ENCODE measurements at regions not wholly inside any gene's neighbourhood (a gene's known extent, or its start where the extent isn't known, plus 50 kb on each side); places are given as distances from the start of the nearest gene placed in this dataset.

DNA sequence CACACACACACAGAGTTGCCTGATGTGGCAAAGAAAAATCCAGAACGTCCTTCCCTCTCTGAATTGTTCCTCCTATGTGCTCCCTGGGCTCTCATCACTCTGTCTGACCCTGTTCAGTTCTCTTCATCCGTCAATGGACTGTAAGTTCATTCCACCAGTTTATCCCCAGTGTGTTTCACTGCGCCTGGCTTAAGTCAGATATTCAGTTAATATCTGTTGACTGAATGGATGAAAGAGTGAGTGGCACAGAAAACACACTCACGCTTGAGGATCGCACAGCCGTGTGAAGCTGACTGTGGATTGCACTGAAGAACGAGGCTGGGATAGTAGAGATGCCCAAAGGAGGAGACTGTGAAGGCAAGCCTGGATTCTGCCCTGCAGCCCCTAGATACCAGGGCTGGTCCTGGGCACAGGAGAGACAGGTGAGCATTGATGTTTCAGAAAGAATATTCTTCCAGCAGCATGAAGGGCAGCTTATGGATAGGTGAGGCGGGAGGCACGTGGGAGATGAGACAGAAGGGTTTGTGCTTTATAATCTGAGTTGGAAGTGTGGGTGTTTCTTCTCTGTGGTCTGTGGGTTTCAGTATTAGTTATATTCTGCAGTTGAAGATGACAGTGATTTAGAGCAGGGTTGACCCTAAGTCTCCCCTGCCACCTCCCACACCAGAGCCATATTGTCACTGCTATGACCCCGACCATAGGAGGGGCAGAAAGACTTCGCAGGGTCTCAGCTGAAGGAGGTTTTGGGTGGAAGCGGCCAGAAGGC, 129.9 kb downstream of the SOCS6 start:
- no peak for TF ChIP-seq GATA2 (IDR thresholded peaks at IDR 0.05; ENCODE audit: low read depth, low read length)
- TF ChIP-seq GATA3 (IDR thresholded peaks at IDR 0.05; ENCODE audit: low read depth, low read length), result no peak

DNA sequence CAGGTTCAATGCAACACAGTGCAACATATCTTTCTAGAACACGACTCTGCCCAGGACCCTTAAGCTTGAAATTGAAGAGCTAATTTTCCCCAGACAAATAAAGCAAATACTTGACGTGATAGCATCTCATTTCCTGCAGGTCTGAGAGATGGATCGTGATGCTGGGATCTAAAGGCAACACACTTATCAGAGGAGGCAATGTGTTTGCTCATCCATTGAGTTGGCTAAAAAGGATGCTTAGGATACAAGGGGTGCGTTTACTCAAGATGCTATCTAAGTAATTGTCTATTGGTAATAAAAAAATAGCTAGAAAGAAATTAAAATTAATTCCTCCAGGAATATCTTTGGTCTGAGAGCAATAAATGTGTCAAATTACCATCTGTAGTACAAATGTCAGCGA, 129.0 kb downstream of the SOCS6 start:
- TF ChIP-seq GATA2 (IDR thresholded peaks at IDR 0.05; ENCODE audit: low read depth, low read length) (peak; percentile 71), GATA3 (IDR thresholded peaks at IDR 0.05; ENCODE audit: low read depth, low read length) (peak; percentile 62; the same call in 1 of the 2 replicates)

DNA sequence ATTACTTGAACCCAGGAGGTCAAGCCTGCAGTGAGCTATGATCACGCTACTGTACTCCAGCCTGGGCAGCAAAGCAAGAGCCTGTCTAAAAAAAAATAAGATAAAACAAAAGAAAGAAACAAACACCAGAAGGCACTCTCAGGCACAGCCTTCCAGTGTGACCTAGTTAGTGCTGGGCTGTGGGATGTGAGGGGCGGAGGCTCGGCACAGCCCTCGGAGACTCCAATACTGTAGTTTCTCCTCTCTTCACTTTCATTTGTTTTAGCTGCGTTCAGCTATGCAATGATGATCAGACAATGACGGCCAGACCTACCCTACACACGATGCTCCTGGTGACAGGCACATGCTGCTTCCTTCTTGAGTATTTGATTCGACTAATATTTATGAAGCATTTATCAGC, 127.7 kb downstream of the SOCS6 start:
- TF ChIP-seq GATA2 (IDR thresholded peaks at IDR 0.05; ENCODE audit: low read depth, low read length) (no peak), GATA3 (IDR thresholded peaks at IDR 0.05; ENCODE audit: low read depth, low read length) (no peak)

DNA sequence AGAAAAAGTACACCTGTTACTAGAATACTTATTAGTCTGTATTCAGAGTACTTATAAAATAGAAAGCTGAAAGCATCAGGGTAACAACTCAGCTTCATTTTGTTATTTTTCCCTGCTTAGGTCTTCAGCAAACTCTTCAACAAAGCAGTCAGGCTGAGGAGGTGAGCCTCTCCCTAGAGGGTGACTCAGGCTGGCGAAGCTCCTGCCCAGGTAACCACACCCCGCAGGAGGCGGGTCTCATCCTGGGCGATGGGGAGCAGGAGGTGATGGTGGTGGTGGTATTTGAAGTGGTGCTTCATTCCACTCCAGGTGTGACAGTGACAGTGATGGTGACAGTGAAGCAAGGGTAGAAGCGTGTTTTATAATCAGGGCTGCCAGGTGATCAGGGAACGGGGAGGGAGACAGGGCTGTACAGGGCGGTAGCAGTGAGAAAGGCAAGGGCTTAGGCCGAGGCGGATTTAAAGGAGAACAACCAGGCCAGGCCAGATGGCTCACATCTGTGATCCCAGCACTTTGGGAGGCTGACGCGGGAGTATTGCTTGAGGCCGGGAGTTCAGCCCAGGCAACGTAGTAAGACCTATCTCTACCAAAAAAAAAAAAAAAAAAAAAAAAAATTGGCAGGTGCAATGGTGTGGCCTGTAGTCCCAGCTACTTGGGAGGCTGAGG, 127.1 kb downstream of the SOCS6 start:
- TF ChIP-seq GATA2 (IDR thresholded peaks at IDR 0.05; ENCODE audit: low read depth, low read length) (no peak), GATA3 (IDR thresholded peaks at IDR 0.05; ENCODE audit: low read depth, low read length) (no peak)

DNA sequence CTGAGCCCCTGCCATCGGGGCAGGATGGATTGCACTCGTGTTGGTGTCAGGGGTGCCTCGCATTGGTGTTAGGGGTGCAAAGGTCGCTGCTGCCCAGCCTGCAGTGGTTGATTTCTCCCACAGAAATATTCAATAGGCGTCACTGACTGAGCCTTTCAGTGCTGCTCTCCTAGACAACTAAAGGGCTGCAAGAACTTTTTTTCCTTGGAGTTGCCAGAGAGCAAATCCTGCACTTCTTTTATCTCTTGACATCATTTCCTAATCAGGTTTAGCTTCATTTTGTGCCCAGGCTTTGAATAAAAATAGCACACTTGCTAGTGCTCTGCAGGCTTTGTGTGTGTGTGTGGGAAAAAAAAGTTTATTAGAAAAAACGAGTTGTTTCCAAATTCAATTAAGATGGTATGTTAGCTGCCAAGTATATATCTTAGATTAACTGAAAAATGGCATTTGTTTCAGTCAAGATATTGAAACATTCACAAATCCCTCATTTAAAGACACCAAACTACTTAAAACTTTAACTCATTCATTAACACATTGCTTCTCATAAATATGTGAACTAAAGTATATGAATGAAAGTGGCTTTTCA, 125.6 kb downstream of the SOCS6 start:
- TF ChIP-seq GATA2 (IDR thresholded peaks at IDR 0.05; ENCODE audit: low read depth, low read length) (no peak), GATA3 (IDR thresholded peaks at IDR 0.05; ENCODE audit: low read depth, low read length) (no peak)

DNA sequence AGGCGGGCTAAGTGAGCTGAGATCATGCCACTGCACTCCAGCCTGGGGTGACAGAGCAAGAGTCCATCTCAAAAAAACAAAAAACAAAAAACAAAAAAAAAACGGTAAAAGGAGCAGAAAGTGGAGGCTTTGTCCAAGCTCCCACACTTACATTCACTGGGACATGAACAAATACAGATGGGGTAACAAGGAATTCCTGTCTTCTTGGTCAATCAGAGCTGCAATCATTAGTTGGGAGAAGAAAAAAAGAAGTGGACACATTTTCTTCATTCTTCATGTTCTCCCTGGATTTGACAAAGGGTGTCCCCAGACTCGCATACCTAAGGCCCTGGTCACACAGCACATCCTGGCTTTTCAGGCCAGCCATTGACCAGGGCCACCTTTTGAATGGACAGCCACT, 124.6 kb downstream of the SOCS6 start:
- no peak for TF ChIP-seq GATA3 (IDR thresholded peaks at IDR 0.05; ENCODE audit: low read depth, low read length)

DNA sequence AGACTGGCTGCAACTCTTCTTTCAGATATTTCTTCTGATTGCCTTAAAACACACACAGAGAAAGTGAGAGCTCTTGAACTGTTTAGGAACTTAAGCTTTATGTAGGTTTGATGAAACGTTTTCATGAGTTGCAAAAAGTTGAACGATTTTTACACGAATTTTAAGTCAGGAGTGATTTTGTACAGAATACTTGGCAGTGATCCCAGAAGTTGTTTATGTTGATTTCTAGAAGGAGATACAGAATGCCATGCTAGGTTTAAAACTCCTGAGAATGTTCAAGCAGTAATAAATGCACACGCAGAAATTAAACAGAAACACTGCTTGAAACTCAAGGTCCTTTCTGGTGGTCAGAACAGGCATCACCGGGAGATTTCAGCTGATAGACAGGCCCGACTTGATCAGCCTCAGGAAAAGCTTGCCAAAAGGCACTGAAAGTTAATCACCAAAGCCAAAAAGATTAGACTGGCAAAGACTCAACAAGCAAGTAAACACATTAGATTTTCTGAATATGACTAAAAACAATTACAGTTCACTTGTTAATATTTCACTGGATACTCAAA, 123.1 kb downstream of the SOCS6 start:
- TF ChIP-seq GATA3 (IDR thresholded peaks at IDR 0.05; ENCODE audit: low read depth, low read length) (no peak), GATA2 (IDR thresholded peaks at IDR 0.05; ENCODE audit: low read depth, low read length) (no peak)

DNA sequence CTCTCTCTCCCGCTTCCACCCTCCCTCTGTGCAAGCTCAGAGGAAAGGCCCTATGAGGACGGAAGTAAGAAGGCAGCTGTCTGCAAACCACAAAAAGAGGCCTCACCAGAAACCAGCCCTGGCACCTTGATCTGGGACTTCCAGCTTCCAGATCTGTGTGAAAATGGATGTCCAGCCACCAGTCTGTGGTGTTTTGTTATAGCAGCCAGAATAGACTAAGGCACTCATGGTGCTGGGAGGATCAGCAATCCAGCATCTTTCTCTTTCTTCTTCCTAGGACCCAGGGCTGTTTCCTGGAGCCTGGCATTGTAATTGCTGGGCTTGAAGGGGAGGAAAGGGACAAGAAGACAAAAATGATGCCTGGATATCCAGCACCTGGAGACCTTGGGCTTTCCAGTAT, 122.5 kb downstream of the SOCS6 start:
- TF ChIP-seq GATA2 (IDR thresholded peaks at IDR 0.05; ENCODE audit: low read depth, low read length) (no peak), GATA3 (IDR thresholded peaks at IDR 0.05; ENCODE audit: low read depth, low read length) (no peak)

DNA sequence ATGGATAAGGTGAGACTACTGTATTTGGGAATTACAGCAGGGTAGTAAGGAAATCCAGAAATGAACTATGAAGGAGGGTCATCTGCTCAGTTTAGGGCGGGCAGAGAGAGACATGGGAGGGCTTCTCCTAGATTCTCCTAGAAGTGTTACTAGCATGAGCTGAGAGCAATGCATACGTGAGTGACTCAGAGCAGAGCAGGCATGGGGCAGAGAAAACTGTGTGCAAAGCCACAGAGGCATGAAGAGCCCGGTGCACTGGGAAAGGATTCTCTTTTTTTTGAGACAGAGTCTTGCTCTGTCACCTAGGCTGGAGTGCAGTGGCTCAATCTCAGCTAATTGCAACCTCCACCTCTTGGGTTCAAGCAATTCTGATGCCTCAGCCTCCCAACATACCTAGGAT, 116.2 kb downstream of the SOCS6 start:
- TF ChIP-seq GATA3 (IDR thresholded peaks at IDR 0.05; ENCODE audit: low read depth, low read length) (no peak), GATA2 (IDR thresholded peaks at IDR 0.05; ENCODE audit: low read depth, low read length) (no peak)

DNA sequence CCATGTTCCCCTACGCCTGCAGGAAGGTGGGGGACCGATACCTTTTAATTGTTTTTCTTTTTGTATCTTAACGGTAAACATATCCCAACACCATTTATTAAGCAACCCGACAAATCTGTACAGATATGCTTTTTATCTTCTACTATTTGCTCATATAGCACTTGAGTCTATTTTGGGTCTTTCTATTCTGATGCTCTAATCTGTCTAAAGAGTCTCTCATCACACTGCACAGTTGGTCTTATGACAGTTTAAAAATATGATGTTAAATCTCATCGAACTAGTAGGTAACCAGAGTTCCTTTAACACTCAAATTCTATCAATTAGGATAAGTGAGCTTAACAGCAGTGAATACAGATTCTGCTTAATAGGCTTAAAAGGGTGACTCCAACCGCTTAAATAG, 111.6 kb downstream of the SOCS6 start:
- TF ChIP-seq GATA3 (IDR thresholded peaks at IDR 0.05; ENCODE audit: low read depth, low read length) (no peak), GATA2 (IDR thresholded peaks at IDR 0.05; ENCODE audit: low read depth, low read length) (no peak)

DNA sequence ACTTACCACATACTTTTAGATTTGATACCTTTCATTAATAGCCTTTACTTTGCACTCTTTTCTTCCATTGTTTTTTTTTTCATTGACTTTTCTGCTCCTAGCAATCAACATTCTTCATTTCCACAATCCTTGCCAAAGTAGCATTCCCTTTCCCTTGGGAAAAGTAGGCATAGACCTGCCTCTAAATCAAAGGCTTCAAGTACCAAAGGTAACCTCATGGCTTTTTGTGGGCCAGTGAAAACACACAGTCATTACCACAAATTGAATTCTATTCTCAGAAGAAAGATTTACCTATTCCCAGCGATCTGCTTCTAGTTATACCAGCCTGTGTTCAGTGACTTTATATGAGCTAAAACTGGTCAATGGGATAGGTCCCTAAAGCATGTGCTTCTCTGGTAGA, 109.2 kb downstream of the SOCS6 start:
- no peak for TF ChIP-seq GATA2 (IDR thresholded peaks at IDR 0.05; ENCODE audit: low read depth, low read length)
- no peak for TF ChIP-seq GATA3 (IDR thresholded peaks at IDR 0.05; ENCODE audit: low read depth, low read length)

DNA sequence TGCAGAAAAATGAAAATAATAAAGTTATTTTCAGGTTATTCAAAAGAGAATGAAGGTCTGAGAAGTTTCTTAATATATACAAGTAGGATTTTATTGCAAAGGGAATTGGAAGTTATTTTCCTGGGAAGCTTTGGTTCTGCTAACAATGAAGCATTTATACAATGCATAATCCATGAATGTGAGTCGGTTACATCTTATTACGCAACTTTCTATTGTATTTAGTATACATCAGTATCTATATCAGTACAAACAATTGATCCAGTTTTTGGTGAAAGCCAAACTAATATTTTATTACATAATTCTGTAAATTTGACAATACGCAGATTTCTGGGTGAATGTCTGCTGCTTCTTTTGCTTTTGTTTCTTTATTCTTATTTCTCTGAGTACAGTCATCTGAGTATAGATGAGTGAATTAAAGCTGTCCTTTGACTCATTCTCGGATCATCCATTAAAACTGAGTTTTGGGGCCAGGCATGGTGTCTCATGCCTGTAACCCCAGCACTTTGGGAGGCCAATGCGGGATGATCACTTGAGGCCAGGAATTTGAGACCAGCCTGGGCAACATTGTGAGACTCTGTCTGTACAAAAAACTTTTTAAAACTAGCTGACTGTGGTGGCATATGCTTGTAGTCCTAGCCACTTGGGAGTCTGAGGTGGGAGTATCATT, 108.5 kb downstream of the SOCS6 start:
- TF ChIP-seq GATA2 (IDR thresholded peaks at IDR 0.05; ENCODE audit: low read depth, low read length), result no peak
- no peak for TF ChIP-seq GATA3 (IDR thresholded peaks at IDR 0.05; ENCODE audit: low read depth, low read length)

DNA sequence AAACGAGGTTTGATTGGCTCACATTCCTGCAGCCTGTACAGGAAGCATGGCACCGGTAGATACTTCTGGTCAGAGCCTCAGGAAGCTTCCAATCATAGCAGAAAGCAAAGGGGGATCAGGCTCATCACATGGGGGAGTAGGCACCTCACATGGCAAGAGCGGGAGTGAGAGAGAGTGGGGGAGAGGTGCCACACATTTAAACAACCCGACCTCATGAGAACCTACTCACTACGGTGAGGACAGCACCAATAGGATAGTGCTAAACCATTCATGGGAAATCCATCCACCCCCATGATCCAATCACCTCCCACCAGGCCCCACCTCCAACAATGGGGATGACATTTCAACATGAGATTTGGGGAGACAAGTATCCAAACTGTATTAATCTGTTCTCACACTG, 105.8 kb downstream of the SOCS6 start:
- no peak for TF ChIP-seq GATA3 (IDR thresholded peaks at IDR 0.05; ENCODE audit: low read depth, low read length)
- no peak for TF ChIP-seq GATA2 (IDR thresholded peaks at IDR 0.05; ENCODE audit: low read depth, low read length)

DNA sequence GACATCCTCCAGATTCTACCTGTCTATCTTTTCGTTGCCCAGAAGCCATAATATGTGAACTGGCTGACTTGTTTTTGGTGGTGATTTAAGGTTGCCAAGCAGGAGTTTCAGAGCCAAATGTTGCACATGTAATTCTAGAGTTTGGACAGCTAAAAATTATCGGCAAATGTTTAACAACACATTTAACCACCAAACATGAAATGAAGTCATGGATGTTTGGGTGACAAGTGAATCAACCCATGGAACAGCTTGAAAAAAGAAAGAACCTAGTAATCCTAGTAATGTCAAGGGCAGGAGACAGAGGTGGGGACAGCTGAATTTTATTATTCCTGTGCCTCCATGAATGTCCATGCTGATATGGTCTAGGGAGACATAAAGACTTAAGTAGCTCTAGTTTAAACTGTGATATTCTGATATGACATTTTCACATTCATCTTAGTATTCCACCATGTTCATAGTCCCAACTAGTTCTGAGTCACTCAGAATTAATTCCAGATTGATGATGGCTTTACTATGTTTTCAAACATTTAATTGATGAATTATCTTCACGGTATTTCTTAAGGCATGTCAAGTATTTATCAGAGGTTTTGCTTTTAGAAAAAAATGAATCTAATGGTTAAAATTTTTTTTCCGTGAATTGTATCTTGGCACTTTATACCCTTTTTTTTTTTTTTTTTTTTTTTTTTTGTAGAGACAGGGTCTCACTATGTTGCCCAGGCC, 101.7 kb downstream of the SOCS6 start:
- TF ChIP-seq GATA2 (IDR thresholded peaks at IDR 0.05; ENCODE audit: low read depth, low read length), result no peak
- no peak for TF ChIP-seq GATA3 (IDR thresholded peaks at IDR 0.05; ENCODE audit: low read depth, low read length)
